CD14-positive monocyte (primary cell): ENCODE measurements at regions not wholly inside any gene's neighbourhood (a gene's known extent, or its start where the extent isn't known, plus 50 kb on each side); places are given as distances from the start of the nearest gene placed in this dataset.
A peak's percentile ranks its signal among the peaks of the same experiment; 100 is the strongest.

Experiments used
- DNase-seq, 3 donors: peaks; one replicate each; pipeline ENCODE4 v3.0.0-alpha.2; 2011 to 2022
- H2AFZ ChIP-seq: 2 replicates; pipeline ENCODE4 v1.6.0; 2012; ENCODE audit warnings: mild to moderate bottlenecking, low read depth, low read length, inconsistent platforms; ENCODE audit not compliant: insufficient read depth, poor library complexity, severe bottlenecking
- H3K27ac ChIP-seq, 2 donors: 1 replicate in 1 of 2; 2 replicates in 1 of 2; pipeline ENCODE4 v1.5.1; 2012 to 2013; ENCODE audit warnings: low read length in 2 of 2, control low read depth in 1 of 2, inconsistent platforms in 1 of 2, low read depth in 1 of 2, mild to moderate bottlenecking in 1 of 2
- H3K27me3 ChIP-seq, 2 donors: one replicate each; pipeline versions ENCODE4 v1.6.0 to v1.6.1; 2011 to 2013; ENCODE audit warnings: low read length in 2 of 2; ENCODE audit not compliant: control insufficient read depth in 2 of 2, insufficient read depth in 2 of 2
- H3K36me3 ChIP-seq, 2 donors: replicated peaks in 1 of 2; 1 replicate in 1 of 2; 2 replicates in 1 of 2; pipeline versions ENCODE4 v1.5.1 to v1.6.1; 2012 to 2013; ENCODE audit warnings: low read length in 2 of 2, control low read depth in 1 of 2, inconsistent platforms in 1 of 2, mild to moderate bottlenecking in 1 of 2; ENCODE audit not compliant: insufficient read depth in 2 of 2, control insufficient read depth in 1 of 2
- H3K4me1 ChIP-seq, 2 donors: 1 replicate in 1 of 2; 2 replicates in 1 of 2; pipeline versions ENCODE4 v1.5.1 to v1.6.1; 2012 to 2013; ENCODE audit warnings: low read length in 2 of 2, control low read depth in 1 of 2, inconsistent platforms in 1 of 2, mild to moderate bottlenecking in 1 of 2, moderate library complexity in 1 of 2; ENCODE audit not compliant: insufficient read depth in 2 of 2, control insufficient read depth in 1 of 2
- H3K4me2 ChIP-seq: replicated peaks from 2 replicates; pipeline ENCODE3; 2012; ENCODE audit warnings: low read length, moderate library complexity, mild to moderate bottlenecking; ENCODE audit not compliant: poor library complexity, severe bottlenecking; ENCODE audit errors: extremely low read depth
- H3K4me3 ChIP-seq, 3 experiments: fragments of 200-600 bp in 1 of 3; sonication (generic) in 1 of 3; replicated peaks in 1 of 3; 1 replicate in 2 of 3; 2 replicates in 1 of 3; pipeline ENCODE4 v1.5.1; 2011 to 2013; ENCODE audit warnings: low read length in 3 of 3, mild to moderate bottlenecking in 3 of 3, control low read depth in 2 of 3, low read depth in 2 of 3, inconsistent platforms in 1 of 3, moderate library complexity in 1 of 3
- H3K79me2 ChIP-seq: 2 replicates; pipeline ENCODE4 v1.6.0; 2012; ENCODE audit warnings: mild to moderate bottlenecking, control low read depth, inconsistent platforms, low read length, moderate library complexity; ENCODE audit not compliant: insufficient read depth
- H3K9ac ChIP-seq: 2 replicates; pipeline ENCODE4 v1.6.0; 2017; ENCODE audit warnings: low read length, mild to moderate bottlenecking; ENCODE audit not compliant: insufficient read depth, poor library complexity, severe bottlenecking
- H3K9me3 ChIP-seq, 2 donors: replicated peaks in 1 of 2; 1 replicate in 1 of 2; 2 replicates in 1 of 2; pipeline versions ENCODE4 v1.5.1 to v1.6.1; 2012 to 2013; ENCODE audit warnings: low read length in 2 of 2, control low read depth in 1 of 2; ENCODE audit not compliant: control insufficient read depth in 1 of 2, insufficient read depth in 1 of 2
- H4K20me1 ChIP-seq: 2 replicates; pipeline ENCODE4 v1.6.0; 2012; ENCODE audit warnings: mild to moderate bottlenecking, low read length, control low read depth, moderate library complexity; ENCODE audit not compliant: insufficient read depth
- H3K27ac Mint-ChIP-seq, 7 donors: one replicate each; pipeline ENCODE4 v1.8.0; 2020; ENCODE audit warnings: mild to moderate bottlenecking in 7 of 7, mixed read lengths in 7 of 7, moderate library complexity in 6 of 7, inconsistent platforms in 2 of 7
- H3K27me3 Mint-ChIP-seq, 3 donors: one replicate each; pipeline ENCODE4 v1.8.0; 2021 to 2022; ENCODE audit warnings: low read depth in 3 of 3, mild to moderate bottlenecking in 3 of 3, mixed read lengths in 3 of 3, moderate library complexity in 3 of 3, inconsistent platforms in 1 of 3
- H3K36me3 Mint-ChIP-seq, 2 donors: one replicate each; pipeline ENCODE4 v1.8.0; 2020; ENCODE audit warnings: mixed read lengths in 2 of 2, inconsistent platforms in 1 of 2, mild to moderate bottlenecking in 1 of 2
- H3K4me1 Mint-ChIP-seq: one replicate; pipeline ENCODE4 v1.8.0; 2020; ENCODE audit warnings: mild to moderate bottlenecking, mixed read lengths
- H3K4me3 Mint-ChIP-seq, 2 donors: one replicate each; pipeline ENCODE4 v1.8.0; 2020; ENCODE audit warnings: mild to moderate bottlenecking in 2 of 2, mixed read lengths in 2 of 2, moderate library complexity in 1 of 2
- H3K9me3 Mint-ChIP-seq, 7 donors: one replicate each; pipeline ENCODE4 v1.8.0; 2020 to 2022; ENCODE audit warnings: mixed read lengths in 7 of 7, mild to moderate bottlenecking in 6 of 7, moderate library complexity in 6 of 7, inconsistent platforms in 2 of 7
- WGBS: methylation state at CpG from one replicate; pipeline ENCODE4 v1.1.5; 2013; ENCODE audit warnings: missing lambda C conversion rate; ENCODE audit not compliant: insufficient coverage; 5-methylcytosine and 5-hydroxymethylcytosine counted together
- intact Hi-C, 2 donors: fragments of 100-400 bp; cut with micrococcal nuclease; formaldehyde crosslinking; loops; one replicate each; pipeline versions ENCODE4 v1.15.0 to v1.15.1; 2023
- TF ChIP-seq, protein P1 (sequence below): fragments of 200-600 bp; IDR thresholded peaks from one replicate; pipeline ENCODE4 v1.8.0; 2022; ENCODE audit warnings: antibody characterized with exemption, mild to moderate bottlenecking

GRCh38 chr7:112635742-112636141, 154.5 kb downstream of the TMEM168 start:
- Histone ChIP-seq H3K27me3 (no peaks in the 10 kb centered on the region), H3K36me3 (no peaks in the 10 kb centered on the region), H3K27ac (no peak overlapping the region), H3K9ac (no peak overlapping the region), H2AFZ (no peak overlapping the region), H3K4me2 (no peak overlapping the region), H3K4me1 (no peaks in the 10 kb centered on the region), H3K9me3 (no peaks in the 10 kb centered on the region), H3K79me2 (no peaks in the 10 kb centered on the region), H4K20me1 (no peaks in the 10 kb centered on the region), H3K4me3 (no peak overlapping the region)
- Mint-ChIP-seq H3K9me3 (peaks cover 0 to 2% (median 0%) of the 10 kb centered on the region in 7 donors), H3K36me3 (no peaks in the 10 kb centered on the region), H3K27ac (no peak overlapping the region), H3K27me3 (peaks cover 0 to 2% (median 0%) of the 10 kb centered on the region in 3 donors), H3K4me3 (no peak overlapping the region), H3K4me1 (no peaks in the 10 kb centered on the region)
- DNase-seq, result no peak
- intact Hi-C loops, result no loop called here
- TF ChIP-seq, protein P1, sequence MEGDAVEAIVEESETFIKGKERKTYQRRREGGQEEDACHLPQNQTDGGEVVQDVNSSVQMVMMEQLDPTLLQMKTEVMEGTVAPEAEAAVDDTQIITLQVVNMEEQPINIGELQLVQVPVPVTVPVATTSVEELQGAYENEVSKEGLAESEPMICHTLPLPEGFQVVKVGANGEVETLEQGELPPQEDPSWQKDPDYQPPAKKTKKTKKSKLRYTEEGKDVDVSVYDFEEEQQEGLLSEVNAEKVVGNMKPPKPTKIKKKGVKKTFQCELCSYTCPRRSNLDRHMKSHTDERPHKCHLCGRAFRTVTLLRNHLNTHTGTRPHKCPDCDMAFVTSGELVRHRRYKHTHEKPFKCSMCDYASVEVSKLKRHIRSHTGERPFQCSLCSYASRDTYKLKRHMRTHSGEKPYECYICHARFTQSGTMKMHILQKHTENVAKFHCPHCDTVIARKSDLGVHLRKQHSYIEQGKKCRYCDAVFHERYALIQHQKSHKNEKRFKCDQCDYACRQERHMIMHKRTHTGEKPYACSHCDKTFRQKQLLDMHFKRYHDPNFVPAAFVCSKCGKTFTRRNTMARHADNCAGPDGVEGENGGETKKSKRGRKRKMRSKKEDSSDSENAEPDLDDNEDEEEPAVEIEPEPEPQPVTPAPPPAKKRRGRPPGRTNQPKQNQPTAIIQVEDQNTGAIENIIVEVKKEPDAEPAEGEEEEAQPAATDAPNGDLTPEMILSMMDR, result no peak

DNA sequence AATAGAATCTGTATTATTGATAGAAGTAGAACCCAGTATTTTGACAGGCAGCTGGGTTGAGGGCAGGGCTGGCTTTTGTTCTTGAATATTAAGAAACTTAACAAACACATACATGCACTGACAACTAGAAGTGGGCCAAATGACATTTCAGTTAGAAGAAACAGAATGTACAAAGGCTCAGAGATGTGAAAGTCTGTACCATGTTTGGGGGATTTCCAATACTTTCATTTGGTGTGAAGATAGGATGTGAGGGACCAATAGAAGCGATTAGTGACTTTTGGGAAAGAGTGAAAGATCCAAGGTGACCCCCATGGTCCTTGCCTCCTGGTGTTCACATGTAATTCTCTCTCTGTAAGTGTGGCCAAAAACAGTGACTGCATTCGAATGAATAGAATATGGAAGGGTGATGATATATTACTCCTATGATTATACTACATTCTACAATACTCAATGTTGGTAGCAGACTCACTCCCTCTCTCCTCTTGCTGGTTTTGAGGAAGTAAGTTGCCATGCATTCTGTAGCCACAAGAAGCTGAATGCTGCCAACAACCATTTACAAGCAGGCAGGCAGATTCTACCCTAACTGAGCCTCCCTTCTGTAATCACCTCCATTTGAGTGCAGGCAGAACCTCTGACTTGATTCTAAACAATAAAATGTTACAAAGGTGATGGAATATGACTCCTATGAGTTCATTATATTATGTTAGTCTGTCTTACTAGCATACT, 151.4 kb downstream of the TMEM168 start:
- Histone ChIP-seq H3K36me3 (no peaks in the 10 kb centered on the region), H3K27ac (no peak overlapping the region), H2AFZ (no peak overlapping the region), H3K79me2 (no peaks in the 10 kb centered on the region), H3K4me1 (no peaks in the 10 kb centered on the region), H3K27me3 (no peaks in the 10 kb centered on the region), H3K9ac (no peak overlapping the region), H3K4me2 (no peak overlapping the region), H4K20me1 (no peaks in the 10 kb centered on the region), H3K9me3 (no peaks in the 10 kb centered on the region), H3K4me3 (no peak overlapping the region)
- TF ChIP-seq, protein P1, result no peak
- Mint-ChIP-seq H3K4me1 (no peaks in the 10 kb centered on the region), H3K4me3 (no peak overlapping the region), H3K9me3 (peaks cover 0 to 12% (median 5%) of the 10 kb centered on the region in 7 donors), H3K36me3 (no peaks in the 10 kb centered on the region), H3K27me3 (no peaks in the 10 kb centered on the region), H3K27ac (peak overlapping the region in 1 of 7 donors; percentile 44)
- no peak for DNase-seq
- 100% methylated on average over 1 of the region's 2 CpGs for WGBS
- intact Hi-C loops, result no loop called here
